OCI-LY3 (cell line): ENCODE measurements at regions not wholly inside any gene's neighbourhood (a gene's known extent, or its start where the extent isn't known, plus 50 kb on each side); places are given as distances from the start of the nearest gene placed in this dataset.

Experiments used
- H2AFZ ChIP-seq: fragments of 200-600, 300-600 bp; shearing (Covaris generic); 2 replicates; pipeline ENCODE4 v1.6.0; 2014; ENCODE audit warnings: antibody characterized with exemption, low read depth, low read length
- H3K27ac ChIP-seq: fragments of 200-600, 300-600 bp; sonication (generic); 2 replicates; pipeline ENCODE4 v1.5.1; 2014; ENCODE audit warnings: mild to moderate bottlenecking, low read length, moderate library complexity, mixed read lengths
- H3K27me3 ChIP-seq: fragments of 200-600, 300-600 bp; sonication (generic); 2 replicates; pipeline ENCODE4 v1.6.1; 2014; ENCODE audit warnings: low read depth, low read length, mixed read lengths
- H3K36me3 ChIP-seq: fragments of 200-600, 300-600 bp; sonication (generic); replicated peaks from 2 replicates; pipeline ENCODE3; 2014; ENCODE audit warnings: low read depth, low read length, mixed read lengths
- H3K4me1 ChIP-seq: fragments of 300-600, 200-600 bp; sonication (generic); 2 replicates; pipeline ENCODE4 v1.6.1; 2014; ENCODE audit warnings: low read length, mixed read lengths
- H3K4me2 ChIP-seq: fragments of 200-600, 300-600 bp; sonication (generic); 2 replicates; pipeline ENCODE4 v1.6.1; 2014; ENCODE audit warnings: low read length, mixed read lengths
- H3K4me3 ChIP-seq: fragments of 300-600, 200-600 bp; sonication (generic); 2 replicates; pipeline ENCODE4 v1.5.1; 2014; ENCODE audit warnings: antibody characterized with exemption, mild to moderate bottlenecking, low read length, moderate library complexity
- H3K79me2 ChIP-seq: fragments of 300-600, 200-600 bp; shearing (Covaris generic); 2 replicates; pipeline ENCODE4 v1.6.1; 2014; ENCODE audit warnings: mild to moderate bottlenecking, low read length, mixed read lengths
- H3K9ac ChIP-seq: fragments of 300-600, 200-600 bp; shearing (Covaris generic); 2 replicates; pipeline ENCODE4 v1.6.0; 2014; ENCODE audit warnings: mild to moderate bottlenecking, low read length, moderate library complexity
- H3K9me3 ChIP-seq: fragments of 200-600, 300-600 bp; shearing (Covaris generic); 2 replicates; pipeline ENCODE4 v1.6.1; 2014; ENCODE audit warnings: low read length, mixed read lengths; ENCODE audit not compliant: insufficient read depth
- H4K20me1 ChIP-seq: fragments of 200-600, 300-600 bp; sonication (generic); 2 replicates; pipeline ENCODE4 v1.6.1; 2016; ENCODE audit warnings: low read length, mixed read lengths; ENCODE audit not compliant: insufficient read depth
- CTCF ChIP-seq: fragments of 200-600, 300-600 bp; sonication (generic); IDR thresholded peaks from 2 replicates; pipeline ENCODE4 v1.5.1; 2014; ENCODE audit warnings: antibody characterized with exemption, low read length, low read depth
- EZH2phosphoT487 ChIP-seq: fragments of 200-600 bp; shearing (Covaris generic); IDR thresholded peaks from 2 replicates; pipeline ENCODE4 v1.6.1; 2018; ENCODE audit warnings: antibody characterized with exemption, mixed run types, low read depth

GRCh38 chr4:144590020-144590419, 55.9 kb upstream of the HHIP start:
- Histone ChIP-seq H4K20me1 (no peaks in the 10 kb centered on the region), H3K4me2 (no peak overlapping the region), H3K79me2 (no peaks in the 10 kb centered on the region), H3K27me3 (no peaks in the 10 kb centered on the region), H3K9ac (no peak overlapping the region), H3K36me3 (no peaks in the 10 kb centered on the region), H3K9me3 (no peaks in the 10 kb centered on the region), H3K27ac (no peak overlapping the region), H3K4me1 (peaks cover 6% of the 10 kb centered on the region; the same call in 1 of the 2 replicates), H2AFZ (no peak overlapping the region), H3K4me3 (no peak overlapping the region)
- TF ChIP-seq CTCF: no peak
- no peak for TF ChIP-seq EZH2phosphoT487

- Histone ChIP-seq H3K4me1 (peaks cover 6% of the 10 kb centered on the region; the same call in 1 of the 2 replicates), H3K79me2 (no peaks in the 10 kb centered on the region), H3K36me3 (no peaks in the 10 kb centered on the region), H3K27ac (no peak overlapping the region), H3K4me2 (no peak overlapping the region), H3K9ac (no peak overlapping the region), H3K9me3 (no peaks in the 10 kb centered on the region), H4K20me1 (no peaks in the 10 kb centered on the region), H3K27me3 (no peaks in the 10 kb centered on the region), H3K4me3 (no peak overlapping the region), H2AFZ (no peak overlapping the region)
- TF ChIP-seq EZH2phosphoT487 (no peak), CTCF (no peak)
Observed at GRCh38 chr4:144591401-144591800, 54.6 kb upstream of the HHIP start.

GRCh38 chr4:144592264-144592663, 53.7 kb upstream of the HHIP start:
- H3K4me3 ChIP-seq: no peak overlapping the region
- peaks cover 6% of the 10 kb centered on the region; the same call in 1 of the 2 replicates for H3K4me1 ChIP-seq
- no peak overlapping the region for H3K4me2 ChIP-seq
- H3K27ac ChIP-seq: no peak overlapping the region
- H3K9ac ChIP-seq: no peak overlapping the region
- no peaks in the 10 kb centered on the region for H4K20me1 ChIP-seq
- no peak overlapping the region for H2AFZ ChIP-seq
- no peaks in the 10 kb centered on the region for H3K9me3 ChIP-seq
- no peak for TF ChIP-seq CTCF
- no peak for TF ChIP-seq EZH2phosphoT487
- H3K27me3 ChIP-seq: no peaks in the 10 kb centered on the region
- H3K36me3 ChIP-seq: no peaks in the 10 kb centered on the region
- H3K79me2 ChIP-seq: no peaks in the 10 kb centered on the region

GRCh38 chr4:144594471-144594986, 51.4 kb upstream of the HHIP start:
- Histone ChIP-seq H4K20me1 (no peaks in the 10 kb centered on the region), H3K9me3 (no peaks in the 10 kb centered on the region), H3K27me3 (no peaks in the 10 kb centered on the region), H3K4me3 (no peak overlapping the region), H3K4me1 (peaks cover 6% of the 10 kb centered on the region; the same call in 1 of the 2 replicates), H3K79me2 (no peaks in the 10 kb centered on the region), H3K27ac (no peak overlapping the region), H3K36me3 (no peaks in the 10 kb centered on the region), H3K9ac (no peak overlapping the region), H2AFZ (no peak overlapping the region), H3K4me2 (no peak overlapping the region)
- TF ChIP-seq CTCF (no peak), EZH2phosphoT487 (no peak)
